T-helper 2 cell treated with Interferon-gamma antibody and Interleukin-4, amounts not matched to agents 100 ng/mL and 5 ng/mL, for 36 hours (primary cell): ENCODE measurements at regions not wholly inside any gene's neighbourhood (a gene's known extent, or its start where the extent isn't known, plus 50 kb on each side); places are given as distances from the start of the nearest gene placed in this dataset.

Experiments
- intact Hi-C: fragments of 100-400 bp; cut with micrococcal nuclease; formaldehyde crosslinking; loops from one replicate; pipeline ENCODE4 v1.15.1; 2023

DNA sequence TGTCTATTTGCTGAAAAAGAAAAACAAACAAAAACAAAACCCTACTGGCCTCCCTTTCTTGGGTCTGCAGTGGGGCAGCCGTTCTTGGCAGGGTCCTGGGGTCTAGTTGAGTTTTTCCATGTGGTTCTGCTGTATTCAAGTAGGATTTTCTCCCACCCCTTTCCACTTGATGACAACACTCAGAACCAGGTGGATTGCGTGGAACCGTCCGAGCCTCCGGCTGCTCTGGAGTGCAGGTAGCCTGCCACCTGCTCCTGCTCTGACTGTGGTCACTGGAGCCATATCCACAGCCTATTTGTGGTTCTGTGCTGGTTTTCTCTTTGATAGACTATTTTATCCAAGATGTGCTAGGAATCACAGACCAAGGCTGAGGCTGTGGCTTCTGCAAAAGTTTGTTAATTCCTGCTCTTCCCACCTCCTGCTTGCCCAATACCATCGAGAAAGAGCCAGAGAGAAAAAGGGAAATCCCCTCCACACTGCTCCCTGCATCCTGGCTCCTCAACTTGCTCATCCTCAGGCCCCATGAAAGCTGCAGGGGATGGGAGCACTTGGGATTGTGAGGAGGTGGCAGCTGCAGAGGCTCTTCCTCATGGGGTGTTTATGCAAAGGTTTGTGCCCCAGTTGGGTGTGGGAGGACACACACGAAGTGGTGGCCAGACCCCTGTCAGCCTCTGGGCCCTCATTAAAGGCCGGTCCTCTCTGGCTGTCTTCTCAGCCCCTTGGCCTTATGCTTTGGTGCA is 377.8 kb upstream of the TNRC6C start:
- intact Hi-C loops = no loop called here

- intact Hi-C loops = no loop called here
These were observed 377.0 kb upstream of the TNRC6C start for GRCh38 chr17:77581480-77581879.

- intact Hi-C loops = no loop called here
These were observed 373.2 kb upstream of the TNRC6C start for GRCh38 chr17:77585142-77585860.

DNA sequence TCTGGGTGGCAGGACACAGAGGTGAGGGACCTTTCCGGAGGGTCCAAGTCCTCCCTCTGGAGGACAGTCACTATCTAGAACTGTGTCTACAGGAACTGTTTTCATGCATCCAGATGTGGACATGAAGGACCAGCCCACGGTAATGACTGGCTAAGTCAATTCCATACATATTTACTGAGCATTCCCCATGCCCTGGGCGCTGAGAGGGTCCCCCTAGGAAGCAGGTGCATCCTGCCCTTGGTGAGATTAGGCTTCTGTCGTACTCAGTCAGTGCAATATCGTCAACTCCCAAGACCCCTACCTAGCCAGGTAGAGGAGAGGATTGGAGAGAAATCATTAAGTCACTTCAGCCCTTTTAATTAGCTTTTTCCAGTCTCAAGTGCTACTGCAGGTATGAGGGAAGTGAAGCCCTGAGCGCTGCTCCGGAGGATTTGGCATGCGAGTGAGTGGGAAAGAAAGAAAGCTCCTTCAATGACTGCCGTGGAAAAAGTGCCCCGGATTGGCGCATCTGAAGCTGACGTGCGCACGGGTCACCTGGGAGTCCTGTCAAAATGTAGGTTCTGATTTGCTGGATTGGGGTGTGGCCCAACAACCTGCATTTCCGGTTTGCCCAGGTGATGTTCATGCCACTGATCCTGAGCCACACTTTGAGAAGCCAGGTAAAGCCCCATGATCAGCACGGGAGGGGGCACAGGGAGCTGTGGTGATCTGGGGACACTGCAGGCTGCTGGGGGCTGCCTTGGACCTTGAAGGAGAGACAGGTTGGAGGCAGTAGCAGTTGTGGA is 367.4 kb upstream of the TNRC6C start:
- intact Hi-C loops = no loop called here

GRCh38 chr17:77592106-77592865 is 366.2 kb upstream of the TNRC6C start:
- intact Hi-C loops = no loop called here

DNA sequence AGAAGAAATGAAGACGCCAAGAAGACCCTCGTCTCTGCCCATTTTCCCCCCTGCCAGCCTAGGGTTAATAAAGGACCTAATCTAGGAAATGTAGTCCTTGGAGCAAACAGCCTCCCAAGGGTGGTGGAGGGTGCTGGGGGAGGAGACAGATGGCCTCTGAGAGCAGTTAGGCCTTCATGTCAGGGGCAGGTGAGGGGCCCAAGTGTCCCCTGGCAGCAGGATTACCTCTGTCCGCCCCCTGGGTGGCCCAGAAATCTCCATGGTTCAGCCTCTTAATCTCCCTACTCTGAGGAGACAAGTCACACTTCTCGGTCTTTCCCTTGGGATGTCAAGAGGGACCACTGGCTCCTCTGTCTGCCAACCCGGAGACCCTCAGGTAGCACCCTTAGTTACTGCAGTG is 365.4 kb upstream of the TNRC6C start:
- intact Hi-C loops = no loop called here

- intact Hi-C loops = no loop called here
These were observed 363.9 kb upstream of the TNRC6C start for GRCh38 chr17:77594416-77595209.

DNA sequence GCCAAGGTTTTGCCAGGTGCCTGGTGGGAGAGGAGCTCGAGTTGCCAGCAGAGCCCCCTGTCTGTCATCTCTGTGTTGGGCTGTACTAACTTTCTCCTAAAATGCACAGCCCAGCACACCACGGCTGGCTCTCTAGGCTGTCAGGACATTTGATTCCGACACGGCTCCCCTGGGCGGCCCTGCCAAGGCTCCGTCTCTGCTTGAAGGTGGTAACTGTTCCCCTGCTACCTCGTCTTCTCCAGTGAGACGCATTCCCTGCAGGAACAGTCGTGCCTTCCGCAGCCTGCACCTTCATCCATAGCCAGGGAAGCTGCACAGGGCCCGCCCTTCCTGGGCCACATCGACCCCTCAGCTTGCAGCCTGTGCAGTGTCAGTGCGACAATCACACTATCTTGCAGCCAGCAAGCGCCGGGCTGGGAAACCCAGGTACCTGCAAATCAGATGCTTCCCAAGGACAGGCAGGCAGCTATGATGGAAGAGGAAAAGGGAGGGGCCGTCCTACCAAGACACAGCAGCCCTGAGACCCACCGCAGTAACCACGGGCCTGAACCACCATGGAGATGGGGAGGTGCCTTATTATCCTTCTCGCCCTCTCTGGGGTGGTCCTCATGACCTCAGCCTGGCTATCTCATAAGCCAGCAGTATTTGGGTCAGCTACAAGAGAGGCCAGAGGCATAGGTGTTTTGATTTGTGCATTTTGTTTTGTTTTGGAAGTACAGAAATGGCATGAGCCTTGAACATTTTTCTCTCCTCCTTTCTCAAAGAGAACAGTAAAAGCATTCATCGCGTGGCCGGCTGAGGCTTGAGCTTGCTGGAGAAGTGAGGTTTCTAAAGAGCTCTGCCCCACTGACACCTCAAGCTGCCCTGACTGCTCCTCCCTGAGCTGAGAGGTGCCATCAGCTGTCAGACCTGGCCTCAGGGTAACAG is 361.7 kb upstream of the TNRC6C start:
- intact Hi-C loops = no loop called here

DNA sequence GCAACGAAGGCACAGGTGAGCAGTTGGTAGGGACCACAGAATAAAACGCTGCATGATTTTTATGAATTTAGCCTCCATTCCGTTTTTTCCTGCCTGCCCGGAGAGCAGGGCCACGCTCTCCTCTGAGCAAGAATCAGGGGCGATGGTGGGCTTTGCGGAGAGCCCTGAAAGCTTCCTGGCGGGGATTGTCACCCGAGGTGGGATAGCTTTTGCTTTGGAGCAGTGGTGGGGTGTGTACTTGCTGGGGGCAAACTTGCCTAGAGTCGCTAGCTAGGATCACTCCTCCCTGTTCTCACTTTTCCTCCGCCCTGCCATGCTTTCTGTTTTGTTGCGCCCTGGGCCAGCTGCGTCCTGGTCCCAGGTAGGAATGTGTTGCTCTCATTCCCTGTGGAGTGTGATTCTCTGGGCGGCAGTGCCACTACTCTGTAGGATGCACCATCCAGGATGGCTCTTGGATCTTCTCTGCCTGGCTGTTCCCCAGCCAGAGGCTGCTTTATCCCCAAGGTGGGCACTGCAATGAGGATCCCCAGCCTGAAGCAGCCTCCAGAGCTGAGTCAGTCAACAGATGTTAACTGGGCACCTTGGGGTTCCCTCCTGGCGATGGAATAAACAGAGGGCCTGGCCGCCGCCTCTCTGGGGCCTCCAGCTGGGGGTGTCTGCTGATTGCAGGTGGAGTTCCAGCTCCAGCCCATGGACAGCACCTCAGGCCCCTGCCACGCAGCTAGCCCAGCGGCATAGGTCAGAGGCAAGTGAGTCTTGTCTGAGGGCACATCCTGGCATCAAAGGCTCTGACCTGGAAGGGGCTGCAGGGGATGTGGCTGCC is 360.9 kb upstream of the TNRC6C start:
- intact Hi-C loops = no loop called here

DNA sequence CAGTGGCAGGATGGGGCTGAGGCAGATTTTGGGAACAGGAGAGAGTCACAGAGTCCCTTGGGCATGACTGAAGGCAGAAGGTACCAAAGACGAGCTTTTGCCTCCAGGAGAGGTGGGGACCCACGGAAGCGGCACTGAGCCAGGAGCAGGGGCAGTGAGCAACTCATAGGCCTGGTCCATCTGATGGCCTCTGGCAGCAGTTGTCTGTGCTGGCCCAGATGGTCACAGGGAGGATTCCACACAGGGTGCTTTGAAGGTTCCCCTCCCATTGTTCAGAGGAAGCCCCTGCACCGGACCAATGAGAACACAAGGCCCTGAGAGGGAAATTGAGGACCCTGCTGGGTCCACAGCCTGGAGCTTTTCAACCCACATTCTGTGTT is 360.3 kb upstream of the TNRC6C start:
- intact Hi-C loops = no loop called here

- intact Hi-C loops = no loop called here
These were observed 358.8 kb upstream of the TNRC6C start for GRCh38 chr17:77599699-77600098.

DNA sequence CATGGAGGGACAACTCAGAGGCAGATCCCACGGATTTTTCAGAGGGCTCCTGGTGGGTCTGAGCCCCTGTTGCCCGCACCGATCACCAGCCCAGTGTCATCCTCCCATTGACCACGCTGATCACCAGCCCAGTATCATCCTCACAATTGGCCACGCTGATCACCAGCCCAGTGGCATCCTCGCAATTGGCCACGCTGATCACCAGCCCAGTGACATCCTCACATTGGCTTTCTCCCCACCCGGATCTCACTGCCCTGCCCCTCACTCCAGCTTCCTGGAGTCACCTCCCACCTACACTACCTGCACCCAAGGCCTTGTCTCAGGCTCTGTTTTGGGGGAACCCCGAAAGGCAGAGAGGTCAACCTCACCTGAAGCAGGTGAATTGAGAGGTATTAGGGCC is 358.2 kb upstream of the TNRC6C start:
- intact Hi-C loops = no loop called here

DNA sequence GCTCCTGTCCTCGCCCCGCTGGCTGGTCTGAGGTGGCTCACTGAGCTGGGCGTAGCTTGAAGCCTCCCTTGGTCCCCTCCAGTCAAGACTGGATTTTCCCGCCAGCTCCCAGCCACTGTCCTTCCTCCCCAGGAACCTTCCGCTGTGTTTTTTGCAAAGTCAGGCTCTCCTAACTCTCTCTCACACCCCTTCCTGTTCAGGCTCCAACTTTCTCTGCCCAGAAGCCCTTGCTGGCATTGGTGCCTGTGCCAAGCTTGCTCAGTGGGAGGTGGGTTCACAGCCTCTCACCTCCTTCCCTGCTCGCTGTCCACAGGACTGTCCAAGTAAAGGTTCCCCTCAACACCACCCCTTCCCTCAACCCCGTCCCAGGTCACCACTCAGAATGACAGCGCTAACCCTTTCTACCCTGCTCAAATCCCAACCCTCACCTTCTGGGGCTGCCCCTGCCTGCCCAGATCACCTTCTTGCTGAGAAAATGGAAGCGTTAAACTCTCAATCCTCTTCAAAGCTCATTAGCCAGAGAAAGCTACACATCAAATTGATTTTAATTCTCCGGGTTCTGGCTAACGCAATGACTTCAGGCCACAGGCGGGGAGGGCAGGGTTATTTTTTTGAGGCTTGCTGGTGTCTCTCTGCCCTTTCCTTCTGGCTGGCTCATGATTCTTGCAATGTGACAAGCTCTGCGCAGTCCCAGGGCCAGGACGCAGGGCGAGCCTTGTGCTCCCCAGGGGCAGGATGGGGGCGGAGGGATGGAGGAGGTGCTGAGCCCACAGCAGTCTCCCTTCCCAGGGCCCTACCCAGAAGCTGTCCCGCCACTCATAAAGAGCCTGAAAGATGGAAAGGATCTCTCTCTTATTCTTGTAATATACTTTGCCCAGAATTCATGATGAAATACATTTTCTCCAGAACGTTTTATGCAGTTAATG is 357.2 kb upstream of the TNRC6C start:
- intact Hi-C loops = no loop called here

DNA sequence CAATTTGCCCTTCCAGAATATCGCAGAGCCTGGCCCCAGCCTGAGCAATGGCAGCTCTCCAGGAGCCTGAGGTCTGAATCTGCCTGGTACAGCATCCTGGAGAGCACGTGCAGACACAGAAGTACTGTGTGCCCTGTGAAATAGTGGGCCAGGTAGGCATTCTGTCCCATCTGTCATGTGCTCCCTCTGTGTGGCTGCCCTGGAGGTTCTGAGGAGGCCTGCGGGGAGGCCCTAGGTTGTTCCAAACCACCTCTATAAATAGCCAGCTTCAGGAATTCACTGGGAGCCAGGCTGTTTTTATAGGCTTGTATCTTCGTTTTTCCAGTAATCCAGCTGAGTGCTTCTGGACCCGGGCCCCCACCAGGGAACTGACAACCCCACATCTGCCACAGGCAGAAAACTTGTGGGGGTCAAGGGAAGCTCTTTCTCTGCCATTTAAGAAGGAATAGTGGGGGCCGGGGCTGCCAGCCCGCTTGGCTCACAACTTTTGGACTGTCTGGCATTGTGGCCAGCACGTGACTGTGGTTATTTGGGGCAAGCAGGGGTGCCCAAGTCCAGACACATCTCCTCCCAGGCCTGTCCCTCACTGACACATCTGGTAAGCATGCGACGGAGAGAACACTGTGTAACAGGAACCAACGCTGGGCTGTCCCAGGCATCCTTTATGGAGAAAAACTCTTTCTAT is 356.3 kb upstream of the TNRC6C start:
- intact Hi-C loops = no loop called here

GRCh38 chr17:77602883-77603640 is 355.4 kb upstream of the TNRC6C start:
- intact Hi-C loops = no loop called here

- intact Hi-C loops = no loop called here
These were observed 354.1 kb upstream of the TNRC6C start for GRCh38 chr17:77604301-77604972.
